ENCODE measurements at regions not wholly inside any gene's neighbourhood (a gene's known extent, or its start where the extent isn't known, plus 50 kb on each side); places are given as distances from the start of the nearest gene placed in this dataset.
"Not testable (repeated sequence)": the region's sequence is repeated elsewhere in the genome, so short reads cannot be mapped to it uniquely, and the experiment has no call there.

GRCh38 chr6:3672339-3672738, 79.2 kb downstream of the PXDC1 start:
- DNase-seq, result not testable (repeated sequence)

- no peak for DNase-seq
These were observed 80.1 kb downstream of the PXDC1 start for GRCh38 chr6:3671382-3671781.

- DNase-seq, result no peak
These were observed 81.2 kb downstream of the PXDC1 start for GRCh38 chr6:3670356-3670755.

GRCh38 chr6:3669916-3670315, 81.6 kb downstream of the PXDC1 start:
- DNase-seq, result no peak

GRCh38 chr6:3665608-3666007, 85.9 kb downstream of the PXDC1 start:
- DNase-seq, result no peak

- DNase-seq, result no peak
These were observed 86.9 kb downstream of the PXDC1 start for GRCh38 chr6:3664625-3665041.

GRCh38 chr6:3663811-3664210, 87.7 kb downstream of the PXDC1 start:
- DNase-seq, result no peak

- DNase-seq, result no peak
These were observed 88.4 kb downstream of the PXDC1 start for GRCh38 chr6:3663081-3663480.

- DNase-seq, result no peak
These were observed 90.1 kb downstream of the PXDC1 start for GRCh38 chr6:3661390-3661789.

GRCh38 chr6:3660473-3660872, 91.0 kb downstream of the PXDC1 start:
- DNase-seq, result no peak

- no peak for DNase-seq
These were observed 91.8 kb downstream of the PXDC1 start for GRCh38 chr6:3659748-3660147.

GRCh38 chr6:3656076-3656475, 95.4 kb downstream of the PXDC1 start:
- no peak for DNase-seq

GRCh38 chr6:3654898-3655297, 96.6 kb downstream of the PXDC1 start:
- no peak for DNase-seq

GRCh38 chr6:3654436-3654835, 97.1 kb downstream of the PXDC1 start:
- DNase-seq, result no peak

- DNase-seq, result no peak
These were observed 97.9 kb downstream of the PXDC1 start for GRCh38 chr6:3653528-3654070.

GRCh38 chr6:3651698-3652229, 99.7 kb downstream of the PXDC1 start:
- no peak for DNase-seq

GRCh38 chr6:3650959-3651697, 100.4 kb downstream of the PXDC1 start:
- DNase-seq, result no peak

- no peak for DNase-seq
These were observed 101.2 kb downstream of the PXDC1 start for GRCh38 chr6:3650076-3650958.

- no peak for DNase-seq
These were observed 102.8 kb downstream of the PXDC1 start for GRCh38 chr6:3648724-3649123.

GRCh38 chr6:3646616-3647362, 104.7 kb downstream of the PXDC1 start:
- no peak for DNase-seq

GRCh38 chr6:3644739-3645012, 106.8 kb downstream of the PXDC1 start:
- no peak for DNase-seq

GRCh38 chr6:3643921-3644738, 107.4 kb downstream of the PXDC1 start:
- DNase-seq, result no peak
